ENCODE measurements at regions not wholly inside any gene's neighbourhood (a gene's known extent, or its start where the extent isn't known, plus 50 kb on each side); places are given as distances from the start of the nearest gene placed in this dataset.

DNA sequence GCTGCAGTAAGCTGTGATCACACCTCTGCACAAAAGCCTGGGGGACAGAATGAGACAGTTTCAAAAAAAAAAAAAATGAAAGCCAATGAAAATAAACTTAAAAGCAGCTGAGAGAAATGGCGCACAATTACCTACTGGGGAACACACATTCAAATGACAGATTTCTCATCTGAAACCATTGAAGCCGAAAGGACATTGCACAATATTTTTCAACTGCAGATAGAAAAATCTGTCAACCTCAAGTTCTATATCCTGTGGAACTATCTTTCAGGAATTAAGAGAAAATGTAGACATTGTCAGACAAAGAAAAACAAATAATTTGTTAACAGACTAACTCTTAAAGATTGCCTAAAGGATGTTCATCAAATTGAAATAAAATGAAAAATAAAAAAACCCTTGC, 442.8 kb downstream of the MATN1 start:
- no peak for DNase-seq

- no peak for DNase-seq
Observed at GRCh38 chr1:30277911-30278310, 445.5 kb downstream of the MATN1 start.

DNA sequence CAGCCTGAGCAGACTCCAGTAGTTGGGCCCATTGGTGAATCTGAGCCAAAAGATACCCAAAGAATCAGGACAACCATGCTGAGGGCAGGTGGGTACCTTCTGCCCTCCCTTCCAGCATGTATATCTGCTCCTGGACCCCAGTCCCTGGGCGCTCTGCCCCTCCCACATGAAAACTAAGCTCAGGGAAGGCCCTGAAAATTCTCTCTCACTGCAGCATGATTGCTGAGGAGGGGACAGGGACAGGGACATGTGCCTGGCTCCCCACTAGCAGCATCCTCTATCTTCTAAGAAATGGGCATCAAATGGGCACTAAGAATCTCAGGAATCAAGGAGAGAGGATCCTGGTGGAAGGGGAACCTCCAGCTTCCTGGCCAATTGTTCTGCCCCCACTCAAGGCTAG, 446.0 kb downstream of the MATN1 start:
- no peak for DNase-seq

DNA sequence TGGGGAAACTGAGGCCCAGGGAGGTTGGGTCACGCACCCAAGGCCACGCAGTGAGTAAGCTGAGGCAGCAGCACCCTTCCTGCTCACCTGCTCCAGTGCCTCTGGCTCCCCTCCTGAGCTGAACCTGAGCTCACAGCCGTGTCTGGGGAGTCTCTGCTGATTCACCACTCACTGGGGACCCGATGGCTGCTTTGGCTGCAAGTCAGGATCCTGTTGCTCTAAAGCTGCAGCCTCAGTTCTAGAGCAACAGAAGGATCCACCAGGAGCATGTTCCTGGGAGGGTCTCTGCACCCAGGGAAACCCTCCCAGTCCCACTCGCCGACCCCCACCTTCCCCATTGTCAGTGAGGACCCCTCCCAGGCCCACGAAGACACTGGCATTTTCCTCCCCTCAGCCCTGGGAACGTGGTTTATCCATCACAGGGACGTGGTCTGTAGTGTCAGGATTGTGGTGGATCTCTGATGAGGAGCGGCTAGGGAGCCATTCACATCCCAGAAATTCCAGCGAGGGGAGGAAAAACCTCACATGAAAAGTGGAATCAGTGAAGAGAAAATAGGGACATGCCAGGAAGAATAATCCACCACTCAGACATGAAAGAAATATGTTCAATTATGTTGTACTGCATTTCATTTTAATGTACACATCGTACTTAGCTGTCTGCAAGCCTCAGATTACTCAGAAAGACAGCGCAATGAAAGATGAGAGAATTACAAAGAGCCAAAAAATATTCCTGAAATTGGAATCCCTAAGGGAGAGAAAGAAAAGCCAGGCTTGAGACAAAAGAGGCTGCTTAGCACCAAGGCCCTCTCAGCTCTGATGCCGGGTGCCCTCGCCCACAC, 447.2 kb downstream of the MATN1 start:
- no peak for DNase-seq

DNA sequence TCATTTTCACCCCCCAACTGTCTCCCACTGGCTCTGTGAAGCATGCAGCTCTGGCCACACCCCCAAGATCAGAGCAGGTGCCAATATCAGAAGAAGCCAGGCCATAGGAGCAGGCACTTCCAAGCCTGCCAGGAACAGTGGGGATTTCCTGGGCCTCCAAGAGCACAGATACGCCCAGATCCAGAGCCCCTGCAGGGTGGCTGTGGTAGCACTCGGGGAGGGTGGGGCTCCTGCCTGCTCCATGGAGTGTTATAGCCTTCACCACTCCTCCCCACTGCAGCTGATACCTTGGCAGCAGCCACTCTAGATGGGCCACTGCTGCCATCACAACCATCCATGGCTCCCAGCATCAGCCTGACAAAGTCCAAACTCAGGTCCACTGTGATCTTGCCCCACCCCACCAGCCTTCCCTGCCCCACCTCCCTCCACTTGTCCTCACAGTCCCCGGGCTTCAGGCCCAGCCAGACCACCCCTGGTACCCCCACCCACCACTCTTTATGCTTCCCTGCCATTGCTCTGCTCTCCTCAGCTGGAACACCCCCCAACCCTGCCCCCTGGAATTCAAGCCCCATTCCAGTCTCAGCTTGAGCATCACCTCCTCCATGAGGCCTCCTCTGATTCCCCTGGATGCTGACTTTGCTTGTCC, 448.3 kb downstream of the MATN1 start:
- DNase-seq: no peak

DNA sequence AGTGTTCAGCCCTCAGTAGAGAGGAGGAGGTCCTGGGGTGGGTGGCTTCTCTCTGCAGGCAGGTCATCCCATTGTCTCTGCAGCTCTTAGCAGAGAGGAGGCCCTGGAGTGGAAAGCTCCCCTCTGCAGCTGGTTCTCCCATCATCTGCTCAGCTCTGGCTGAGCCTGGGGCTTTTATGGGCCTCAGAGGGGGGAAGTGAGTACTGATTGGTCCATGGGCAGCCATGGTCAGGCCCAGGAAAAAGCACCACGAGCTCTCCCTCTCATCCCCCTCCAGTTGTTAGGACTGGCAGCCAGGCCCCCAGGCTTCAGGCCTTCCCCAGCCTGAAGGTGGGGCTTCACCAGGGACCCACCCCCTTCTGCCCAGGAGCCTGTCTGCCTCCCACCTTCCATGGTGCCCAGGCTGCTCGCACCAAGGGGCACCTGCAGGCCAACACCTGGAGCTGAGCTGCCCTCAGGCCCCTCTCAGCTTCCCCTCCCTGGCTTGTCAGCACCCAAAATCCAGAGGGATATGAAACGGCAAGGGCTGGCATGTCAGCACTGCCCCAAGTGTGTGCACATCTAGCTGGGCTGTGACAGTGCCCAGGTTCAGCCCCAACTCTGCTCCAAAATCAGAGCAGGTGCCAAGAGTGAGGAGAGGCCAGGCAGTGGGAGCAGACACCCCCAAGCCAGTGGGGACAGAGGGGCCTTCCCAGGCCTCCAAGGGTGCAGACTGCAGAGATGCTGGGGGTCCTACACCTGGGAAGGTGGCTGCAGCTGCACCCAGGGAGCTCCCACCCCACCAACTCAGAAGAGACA, 449.0 kb downstream of the MATN1 start:
- DNase-seq: no peak

GRCh38 chr1:30273456-30273855, 449.9 kb downstream of the MATN1 start:
- no peak for DNase-seq

- DNase-seq: no peak
Observed at GRCh38 chr1:30273021-30273325, 450.4 kb downstream of the MATN1 start.

DNA sequence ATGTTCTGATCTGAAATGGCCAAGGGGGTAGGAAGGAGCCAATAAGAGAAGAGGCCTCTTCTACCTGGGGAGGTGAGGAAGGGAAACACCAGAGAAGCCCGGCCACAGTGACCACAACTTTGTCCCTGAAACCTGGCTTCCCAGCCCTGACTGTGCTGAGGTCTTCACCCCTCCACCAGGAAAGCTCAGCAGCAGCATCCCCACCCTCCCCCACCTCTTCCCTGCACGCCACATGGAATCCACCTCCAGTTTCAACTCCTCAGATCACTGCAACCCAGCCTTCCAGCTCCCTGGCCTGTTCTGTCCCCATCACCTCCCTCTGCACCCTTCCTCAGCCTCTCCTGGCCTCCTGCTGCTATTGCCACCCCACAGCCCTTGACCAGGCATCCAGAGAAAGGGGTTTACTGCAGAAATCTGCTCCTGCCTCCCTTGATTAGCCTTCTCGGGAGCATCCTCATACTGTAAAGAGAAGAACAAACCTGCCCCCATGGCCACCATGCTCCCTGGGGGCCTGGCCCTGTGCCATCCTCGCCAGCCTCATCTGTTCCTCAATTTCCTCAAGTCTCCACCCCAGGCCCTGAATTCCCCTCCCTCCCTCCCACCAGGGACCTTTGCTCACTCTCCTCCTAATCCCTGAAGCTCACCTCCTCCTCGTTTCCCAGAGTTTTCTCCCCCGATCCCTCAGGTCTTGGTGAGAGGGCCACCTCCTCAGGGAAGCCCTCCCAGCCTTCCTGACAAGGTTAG, 450.9 kb downstream of the MATN1 start:
- no peak for DNase-seq

DNA sequence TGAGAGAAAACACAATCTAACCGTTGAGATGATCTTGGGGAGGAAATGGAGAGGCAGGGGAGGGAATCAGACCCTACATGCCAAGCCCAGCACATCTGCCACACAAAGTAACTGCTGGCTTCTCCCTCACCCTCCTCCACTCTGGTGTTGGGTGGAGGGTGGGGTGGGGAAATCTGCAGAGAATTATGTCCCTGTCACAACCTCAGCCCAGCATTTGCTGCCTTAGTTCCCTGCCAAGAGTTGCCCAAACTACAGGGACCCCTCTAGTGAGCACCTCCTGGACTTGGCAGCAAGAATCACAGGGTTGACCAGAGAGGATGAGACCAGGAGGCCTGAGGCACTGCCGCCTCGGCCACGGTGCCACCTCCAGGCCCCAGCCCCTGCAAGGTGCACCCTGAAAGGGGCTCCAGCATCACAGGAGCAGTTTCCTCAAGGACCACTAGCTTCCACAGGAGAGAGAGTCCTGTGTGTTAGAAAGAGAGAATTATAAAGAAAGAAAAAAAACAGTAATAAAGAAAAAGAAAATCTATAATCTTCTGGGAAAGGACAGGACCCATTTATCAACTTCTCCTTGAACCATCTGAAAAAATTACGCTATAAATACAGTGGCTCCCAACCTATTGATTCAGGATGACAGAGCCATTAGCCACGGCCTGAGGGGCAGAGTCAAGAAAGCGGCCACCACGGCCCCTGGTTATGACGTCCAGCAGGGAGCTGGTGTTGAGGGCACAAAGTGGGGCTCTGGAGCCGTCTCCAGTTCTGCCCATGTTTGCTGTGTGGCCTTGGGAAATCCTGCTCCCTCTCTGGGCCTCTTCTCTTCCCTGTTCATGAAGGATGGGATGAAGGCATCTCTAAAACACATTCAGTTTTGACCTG, 451.7 kb downstream of the MATN1 start:
- no peak for DNase-seq

GRCh38 chr1:30270461-30270860, 452.9 kb downstream of the MATN1 start:
- DNase-seq: no peak

DNA sequence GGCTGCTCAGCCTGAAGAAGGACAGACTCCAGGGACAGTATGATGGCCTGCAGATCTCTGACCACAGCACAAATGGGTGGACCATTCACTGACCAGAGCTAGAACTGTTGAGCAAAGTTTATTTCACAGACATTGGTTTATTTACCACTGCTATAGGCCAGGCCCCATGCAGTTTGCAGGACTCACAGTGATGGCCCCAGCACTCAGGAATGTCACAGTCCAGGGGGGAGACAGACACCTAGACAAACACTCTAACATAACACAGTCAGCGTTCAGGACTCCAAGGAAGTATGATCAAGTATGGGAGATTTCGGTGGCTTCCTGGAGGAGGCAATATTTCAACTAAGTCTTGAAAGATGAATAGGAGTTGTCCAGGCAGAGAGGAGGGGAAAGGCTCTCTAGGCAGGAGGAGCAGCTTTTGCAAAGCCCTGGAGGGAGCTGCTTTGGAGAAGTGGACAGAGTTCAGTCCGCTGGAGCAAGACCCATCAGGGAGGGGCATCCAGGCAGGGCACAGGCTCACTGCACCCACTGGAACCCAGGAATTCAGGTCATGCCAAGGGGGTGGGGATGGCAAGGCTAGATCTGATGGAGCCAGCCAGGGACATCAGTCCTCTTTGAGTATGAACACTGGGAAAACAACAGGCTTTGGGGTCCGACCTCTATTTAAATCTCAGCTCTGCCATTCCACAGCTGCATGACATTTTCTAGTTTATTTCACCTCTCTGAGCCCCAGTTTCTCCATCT, 454.3 kb downstream of the MATN1 start:
- no peak for DNase-seq

DNA sequence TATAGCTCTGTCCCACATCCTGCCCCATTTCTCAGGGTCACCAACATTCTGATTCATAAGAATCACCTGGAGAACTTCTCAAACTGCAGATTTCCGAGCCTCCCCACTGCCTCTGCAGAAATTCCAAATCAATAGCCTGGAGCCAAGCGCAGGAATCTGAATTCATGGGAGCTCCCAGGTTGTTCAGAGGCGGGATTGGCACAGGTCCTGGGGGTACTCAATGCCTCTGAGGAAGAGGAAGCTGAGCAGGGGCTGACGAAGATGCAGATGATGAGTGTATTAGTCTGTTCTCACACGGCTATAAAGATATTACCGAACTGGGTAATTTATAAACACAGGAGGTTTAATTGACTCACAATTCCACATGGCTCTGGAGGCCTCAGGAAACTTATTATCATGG, 455.5 kb downstream of the MATN1 start:
- no peak for DNase-seq

DNA sequence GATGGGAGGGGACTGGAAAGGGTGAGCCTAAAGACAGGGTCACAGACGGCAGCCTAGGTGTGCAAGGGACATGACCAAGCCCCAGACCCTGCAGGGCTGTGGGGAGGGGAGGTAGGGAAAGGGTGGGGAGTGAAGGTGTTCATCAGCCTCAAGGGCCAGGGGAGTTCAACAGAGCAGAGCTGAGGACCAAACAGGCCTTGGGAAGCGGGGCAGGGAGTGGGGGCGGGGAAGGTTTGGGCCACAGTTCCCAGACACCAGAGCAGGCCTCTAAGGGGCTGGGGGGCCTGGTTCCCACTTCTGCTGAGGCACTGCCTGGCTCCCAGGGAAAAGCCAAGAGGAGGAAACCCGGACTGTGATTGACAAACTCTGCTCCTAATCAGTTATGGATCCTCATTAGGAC, 456.3 kb downstream of the MATN1 start:
- DNase-seq: no peak

- DNase-seq: no peak
Observed at GRCh38 chr1:30265127-30266070, 458.0 kb downstream of the MATN1 start.

GRCh38 chr1:30264672-30265025, 458.7 kb downstream of the MATN1 start:
- no peak for DNase-seq

- no peak for DNase-seq
Observed at GRCh38 chr1:30263888-30264671, 459.3 kb downstream of the MATN1 start.

- DNase-seq: no peak
Observed at GRCh38 chr1:30263405-30263804, 460.0 kb downstream of the MATN1 start.

GRCh38 chr1:30262158-30262557, 461.2 kb downstream of the MATN1 start:
- DNase-seq: no peak

- DNase-seq: no peak
Observed at GRCh38 chr1:30260318-30260717, 463.1 kb downstream of the MATN1 start.

All from stimulated activated CD4-positive, alpha-beta T cell treated with anti-CD3 and anti-CD28 coated beads, Interleukin-4, amount 100 ng/mL, for 4 hours (primary cell).